Vagina (tissue), 2 donors: ENCODE measurements at regions not wholly inside any gene's neighbourhood (a gene's known extent, or its start where the extent isn't known, plus 50 kb on each side); places are given as distances from the start of the nearest gene placed in this dataset.

ENCODE experiments used
- POLR2A ChIP-seq, 2 donors: fragments of 450-650 bp; IDR thresholded peaks; one replicate each; pipeline ENCODE4 v1.6.1; 2017; ENCODE audit warnings: antibody characterized with exemption in 2 of 2, mild to moderate bottlenecking in 2 of 2, moderate library complexity in 2 of 2
- POLR2AphosphoS5 ChIP-seq, 2 donors: sonication (generic); formaldehyde crosslinking; IDR thresholded peaks; one replicate each; pipeline ENCODE4 v1.9.0; 2017; ENCODE audit warnings: antibody characterized with exemption in 2 of 2, mild to moderate bottlenecking in 2 of 2, low read depth in 1 of 2; ENCODE audit not compliant: insufficient read depth in 1 of 2
- TF ChIP-seq, protein P1 (sequence below), 3 experiments: fragments of 450-650 bp in 2 of 3; fragments of 200-600 bp in 1 of 3; sonication (generic) in 1 of 3; IDR thresholded peaks; one replicate each; pipeline ENCODE4 v1.5.1; 2017 to 2019; ENCODE audit warnings: antibody characterized with exemption in 3 of 3, mild to moderate bottlenecking in 2 of 3, moderate library complexity in 2 of 3

DNA sequence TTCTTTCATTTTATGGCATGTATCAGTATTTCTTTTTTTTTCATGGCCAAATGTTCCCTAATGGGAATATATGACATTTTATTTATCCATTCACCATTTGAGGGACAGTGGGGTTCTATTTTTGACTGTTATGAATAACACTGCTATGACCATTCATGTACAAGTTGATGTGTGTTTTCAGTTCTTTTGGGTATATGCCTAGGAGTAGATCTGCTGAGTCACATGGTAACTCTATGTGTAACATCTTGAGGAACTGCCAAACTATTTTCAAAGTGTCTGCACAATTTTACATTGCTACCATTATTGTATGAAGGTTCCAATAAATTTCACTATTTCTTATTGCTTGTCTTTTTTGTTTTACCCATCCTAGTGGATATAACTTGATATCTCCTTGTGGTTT, 223.0 kb downstream of the TANC2 start:
- TF ChIP-seq, protein P1, sequence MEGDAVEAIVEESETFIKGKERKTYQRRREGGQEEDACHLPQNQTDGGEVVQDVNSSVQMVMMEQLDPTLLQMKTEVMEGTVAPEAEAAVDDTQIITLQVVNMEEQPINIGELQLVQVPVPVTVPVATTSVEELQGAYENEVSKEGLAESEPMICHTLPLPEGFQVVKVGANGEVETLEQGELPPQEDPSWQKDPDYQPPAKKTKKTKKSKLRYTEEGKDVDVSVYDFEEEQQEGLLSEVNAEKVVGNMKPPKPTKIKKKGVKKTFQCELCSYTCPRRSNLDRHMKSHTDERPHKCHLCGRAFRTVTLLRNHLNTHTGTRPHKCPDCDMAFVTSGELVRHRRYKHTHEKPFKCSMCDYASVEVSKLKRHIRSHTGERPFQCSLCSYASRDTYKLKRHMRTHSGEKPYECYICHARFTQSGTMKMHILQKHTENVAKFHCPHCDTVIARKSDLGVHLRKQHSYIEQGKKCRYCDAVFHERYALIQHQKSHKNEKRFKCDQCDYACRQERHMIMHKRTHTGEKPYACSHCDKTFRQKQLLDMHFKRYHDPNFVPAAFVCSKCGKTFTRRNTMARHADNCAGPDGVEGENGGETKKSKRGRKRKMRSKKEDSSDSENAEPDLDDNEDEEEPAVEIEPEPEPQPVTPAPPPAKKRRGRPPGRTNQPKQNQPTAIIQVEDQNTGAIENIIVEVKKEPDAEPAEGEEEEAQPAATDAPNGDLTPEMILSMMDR (IDR thresholded peaks at IDR 0.05), result no peak
- TF ChIP-seq POLR2A (IDR thresholded peaks at IDR 0.05), result no peak
- no peak for TF ChIP-seq POLR2AphosphoS5 (IDR thresholded peaks at IDR 0.05; ENCODE audit: insufficient read depth in 1 of 2, low read depth in 1 of 2)
